ENCODE measurements at regions not wholly inside any gene's neighbourhood (a gene's known extent, or its start where the extent isn't known, plus 50 kb on each side); places are given as distances from the start of the nearest gene placed in this dataset.
"Not testable (repeated sequence)": the region's sequence is repeated elsewhere in the genome, so short reads cannot be mapped to it uniquely, and the experiment has no call there.

DNA sequence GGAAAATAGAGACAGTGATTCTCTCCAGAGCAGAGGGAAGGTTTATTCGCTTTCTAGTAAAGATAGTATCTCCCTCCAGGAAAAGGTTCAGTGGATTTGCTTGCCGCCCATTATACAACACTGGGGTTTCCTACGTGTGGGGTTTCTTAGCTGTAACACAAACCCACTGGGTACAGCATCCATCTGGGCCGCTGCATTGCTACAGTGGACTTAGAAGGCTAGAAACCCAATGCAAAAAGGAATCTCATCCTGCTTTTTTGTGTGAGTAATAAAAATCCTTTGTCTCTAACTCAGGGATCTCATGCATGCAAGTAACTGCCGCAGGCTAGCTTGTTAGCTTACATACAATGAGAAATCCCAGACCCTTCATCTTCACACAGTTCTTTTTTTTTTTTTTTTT lies 67.1 kb upstream of the BCL2L14 start:
- no peak overlapping the region for H3K27ac Mint-ChIP-seq
- H3K4me1 Mint-ChIP-seq, result peaks cover 34% of the 10 kb centered on the region
- no peak overlapping the region for H3K4me3 Mint-ChIP-seq
- H3K27me3 Mint-ChIP-seq, result no peaks in the 10 kb centered on the region
- no peaks in the 10 kb centered on the region for H3K9me3 Mint-ChIP-seq
- no peaks in the 10 kb centered on the region for H3K36me3 Mint-ChIP-seq
- no peak for ATAC-seq

DNA sequence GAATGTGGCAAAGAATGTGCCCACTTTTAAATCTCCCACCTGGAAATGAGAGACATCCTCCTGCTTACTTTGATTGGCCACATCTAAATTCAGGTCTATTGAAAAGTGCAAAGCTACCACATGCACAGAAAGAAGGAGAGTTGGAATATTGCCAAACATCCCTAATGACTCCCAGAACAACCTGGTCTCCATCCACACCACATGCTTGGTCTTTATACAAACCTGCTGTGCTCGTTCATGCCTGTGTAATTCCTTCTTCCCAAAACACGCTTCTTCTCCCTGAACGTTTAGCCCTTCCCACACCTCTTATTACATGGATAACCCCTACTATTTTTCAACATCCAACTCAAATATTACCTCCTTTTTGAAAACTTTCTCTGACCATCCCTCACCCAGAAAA lies 66.2 kb upstream of the BCL2L14 start:
- H3K4me1 Mint-ChIP-seq, result peaks cover 35% of the 10 kb centered on the region
- H3K36me3 Mint-ChIP-seq, result no peaks in the 10 kb centered on the region
- H3K4me3 Mint-ChIP-seq, result no peak overlapping the region
- H3K9me3 Mint-ChIP-seq, result no peaks in the 10 kb centered on the region
- no peak for ATAC-seq
- no peaks in the 10 kb centered on the region for H3K27me3 Mint-ChIP-seq
- H3K27ac Mint-ChIP-seq, result no peak overlapping the region

DNA sequence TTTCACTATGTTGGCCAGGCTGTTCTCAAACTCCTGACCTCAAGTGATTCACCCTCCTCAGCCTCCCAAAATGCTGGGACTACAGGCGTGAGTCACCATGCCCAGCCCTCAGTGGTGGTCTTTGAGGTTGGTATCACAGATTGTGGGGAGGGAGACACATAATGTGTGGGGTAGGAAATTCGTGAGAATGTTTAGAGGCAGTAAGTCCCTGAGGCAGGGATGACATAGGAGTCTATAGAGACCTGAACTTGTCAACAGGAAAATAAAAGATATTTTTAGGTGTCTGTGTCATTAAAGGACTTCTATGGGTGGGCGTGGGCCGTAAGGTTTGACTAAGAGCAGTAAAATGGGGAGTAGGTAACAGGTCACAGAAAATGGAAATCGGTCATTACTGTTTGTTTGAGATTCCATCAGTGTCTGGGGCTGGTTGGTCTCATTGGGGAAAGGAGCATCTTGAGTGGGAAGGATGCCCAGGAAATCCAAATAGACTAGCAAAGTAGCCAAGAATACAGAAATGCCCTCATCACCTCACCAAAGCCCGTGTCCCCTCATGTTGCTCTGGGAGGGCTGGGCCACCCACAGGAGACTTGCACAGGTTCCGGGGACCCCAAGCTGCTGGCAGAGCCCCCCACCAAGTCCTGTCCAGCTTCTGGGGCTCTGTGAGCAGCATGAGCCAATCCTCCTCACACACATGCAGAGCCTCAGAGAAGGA lies 63.6 kb upstream of the BCL2L14 start:
- Mint-ChIP-seq H3K36me3 (no peaks in the 10 kb centered on the region), H3K4me1 (peaks cover 62% of the 10 kb centered on the region), H3K27me3 (no peaks in the 10 kb centered on the region), H3K9me3 (no peaks in the 10 kb centered on the region), H3K4me3 (no peak overlapping the region), H3K27ac (peak overlapping the region; percentile 96)
- ATAC-seq, result peak; percentile 56

GRCh38 chr12:12007713-12008231 lies 63.0 kb upstream of the BCL2L14 start:
- Mint-ChIP-seq H3K4me3 (no peak overlapping the region), H3K36me3 (no peaks in the 10 kb centered on the region), H3K27ac (peak overlapping the region; percentile 96), H3K27me3 (no peaks in the 10 kb centered on the region), H3K9me3 (no peaks in the 10 kb centered on the region), H3K4me1 (peaks cover 68% of the 10 kb centered on the region)
- no peak for ATAC-seq

GRCh38 chr12:12008232-12008850 lies 62.4 kb upstream of the BCL2L14 start:
- Mint-ChIP-seq H3K4me3 (no peak overlapping the region), H3K27me3 (no peaks in the 10 kb centered on the region), H3K27ac (peak overlapping the region; percentile 96), H3K9me3 (no peaks in the 10 kb centered on the region), H3K36me3 (no peaks in the 10 kb centered on the region), H3K4me1 (peaks cover 68% of the 10 kb centered on the region)
- ATAC-seq, result no peak

- Mint-ChIP-seq H3K36me3 (no peaks in the 10 kb centered on the region), H3K4me1 (peaks cover 68% of the 10 kb centered on the region), H3K9me3 (no peaks in the 10 kb centered on the region), H3K4me3 (no peak overlapping the region), H3K27me3 (no peaks in the 10 kb centered on the region), H3K27ac (peak overlapping the region; percentile 96)
- peak; percentile 78 for ATAC-seq
These were observed 61.7 kb upstream of the BCL2L14 start for GRCh38 chr12:12008931-12009611.

DNA sequence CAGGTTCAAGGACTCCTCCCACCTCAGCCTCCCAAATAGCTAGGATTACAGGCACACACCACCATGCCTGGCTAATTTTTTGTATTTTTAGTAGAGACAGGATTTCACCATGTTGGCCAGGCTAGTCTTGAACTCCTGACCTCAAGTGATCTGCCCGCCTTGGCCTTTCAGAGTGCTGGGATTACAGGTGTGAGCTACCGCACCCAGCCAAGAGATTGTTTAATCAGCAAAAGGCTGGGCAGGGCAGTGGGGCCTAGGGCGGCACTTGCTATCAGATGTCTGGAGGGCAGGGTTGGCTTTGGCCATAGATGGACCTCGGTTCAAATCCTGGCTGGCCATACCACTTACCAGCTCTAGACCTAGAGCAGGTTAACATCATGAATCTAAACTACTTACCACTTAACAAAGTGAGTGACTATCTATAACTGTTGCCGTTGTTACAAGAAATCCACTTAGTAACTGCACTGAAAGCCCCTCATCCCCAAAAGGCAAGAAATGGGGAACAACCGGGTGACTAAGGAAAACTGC lies 60.9 kb upstream of the BCL2L14 start:
- H3K36me3 Mint-ChIP-seq, ATAC-seq: not testable (repeated sequence)

GRCh38 chr12:12010277-12011039 lies 60.3 kb upstream of the BCL2L14 start:
- peaks cover 68% of the 10 kb centered on the region for H3K4me1 Mint-ChIP-seq
- H3K36me3 Mint-ChIP-seq, result no peaks in the 10 kb centered on the region
- no peaks in the 10 kb centered on the region for H3K27me3 Mint-ChIP-seq
- H3K4me3 Mint-ChIP-seq, result peak overlapping the region; percentile 80
- H3K27ac Mint-ChIP-seq, result peak overlapping the region; percentile 96
- ATAC-seq, result peak; percentile 78
- no peaks in the 10 kb centered on the region for H3K9me3 Mint-ChIP-seq

More for the DNA sequence above, 60.9 kb upstream of the BCL2L14 start:
- H3K27me3 Mint-ChIP-seq, H3K4me3 Mint-ChIP-seq, H3K9me3 Mint-ChIP-seq: not testable (repeated sequence)
- Mint-ChIP-seq H3K27ac (peak overlapping the region; percentile 96), H3K4me1 (peaks cover 68% of the 10 kb centered on the region)

DNA sequence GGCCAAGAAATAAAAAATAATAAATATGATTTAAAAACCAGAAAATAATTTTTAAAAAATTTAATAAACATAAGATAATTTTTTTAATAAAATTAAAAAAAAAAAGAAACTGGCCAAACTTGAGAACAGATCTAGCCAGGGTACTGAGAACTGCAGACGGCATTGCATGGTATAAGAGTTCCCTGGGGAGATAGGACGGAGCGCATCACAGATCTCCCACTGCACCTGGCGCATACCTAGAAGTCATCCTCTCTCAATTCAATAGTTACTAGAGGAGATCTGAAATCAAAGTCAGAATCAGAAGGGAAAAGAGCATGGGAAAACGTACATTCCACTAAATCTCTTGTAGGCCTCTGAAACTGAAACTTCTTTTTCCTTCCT lies 58.9 kb upstream of the BCL2L14 start:
- H3K9me3 Mint-ChIP-seq, result no peaks in the 10 kb centered on the region
- ATAC-seq, result no peak
- peak overlapping the region; percentile 43 for H3K4me3 Mint-ChIP-seq
- no peaks in the 10 kb centered on the region for H3K27me3 Mint-ChIP-seq
- H3K4me1 Mint-ChIP-seq, result peaks cover 64% of the 10 kb centered on the region
- peak overlapping the region; percentile 96 for H3K27ac Mint-ChIP-seq
- no peaks in the 10 kb centered on the region for H3K36me3 Mint-ChIP-seq

GRCh38 chr12:12015073-12015685 lies 55.6 kb upstream of the BCL2L14 start:
- H3K27ac Mint-ChIP-seq, result peak overlapping the region; percentile 27
- H3K4me3 Mint-ChIP-seq, result no peak overlapping the region
- no peaks in the 10 kb centered on the region for H3K27me3 Mint-ChIP-seq
- H3K36me3 Mint-ChIP-seq, result no peaks in the 10 kb centered on the region
- H3K4me1 Mint-ChIP-seq, result peaks cover 35% of the 10 kb centered on the region
- no peaks in the 10 kb centered on the region for H3K9me3 Mint-ChIP-seq
- no peak for ATAC-seq

DNA sequence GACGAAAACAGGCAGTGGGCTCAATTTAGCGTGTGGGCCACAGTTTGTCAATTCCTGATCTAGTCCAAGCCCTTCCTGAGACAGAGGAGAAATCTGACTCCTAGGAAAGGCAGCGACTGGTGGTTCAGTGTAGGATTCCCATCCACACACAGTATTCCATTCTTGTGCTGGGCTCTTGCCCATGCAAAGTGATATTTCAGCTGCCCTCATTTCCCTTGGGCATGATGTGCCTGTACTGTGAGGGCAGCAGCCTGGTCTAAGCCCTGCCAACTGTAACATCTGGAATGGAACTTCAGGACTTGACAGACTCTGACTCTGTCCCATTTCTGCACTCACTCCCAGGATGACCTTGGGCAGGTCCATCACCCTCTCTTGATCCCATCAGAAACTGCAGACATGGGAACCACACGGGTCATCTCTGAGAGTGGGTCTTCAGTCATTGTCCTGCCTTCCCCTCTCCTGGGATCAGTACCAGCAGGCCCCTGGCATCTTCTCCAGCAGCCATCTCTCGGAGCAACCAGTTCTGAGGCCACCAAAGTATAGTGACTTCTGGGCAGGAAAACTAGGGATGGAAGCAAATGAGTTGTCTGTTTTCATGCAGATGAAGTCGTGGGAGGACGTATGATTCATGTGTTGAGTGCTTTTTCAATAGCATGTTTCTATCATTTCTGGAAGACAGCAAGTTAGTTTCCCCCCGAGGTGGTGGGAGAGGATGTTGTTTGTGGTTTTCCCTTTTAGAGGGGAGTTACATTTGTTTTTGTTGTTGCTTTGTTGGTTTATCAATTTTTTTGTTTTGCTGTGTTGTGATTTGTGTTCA lies 54.2 kb upstream of the BCL2L14 start:
- Mint-ChIP-seq H3K4me1 (peaks cover 26% of the 10 kb centered on the region), H3K27me3 (no peaks in the 10 kb centered on the region), H3K36me3 (no peaks in the 10 kb centered on the region), H3K9me3 (no peaks in the 10 kb centered on the region), H3K27ac (peak overlapping the region; percentile 18), H3K4me3 (no peak overlapping the region)
- ATAC-seq, result no peak

DNA sequence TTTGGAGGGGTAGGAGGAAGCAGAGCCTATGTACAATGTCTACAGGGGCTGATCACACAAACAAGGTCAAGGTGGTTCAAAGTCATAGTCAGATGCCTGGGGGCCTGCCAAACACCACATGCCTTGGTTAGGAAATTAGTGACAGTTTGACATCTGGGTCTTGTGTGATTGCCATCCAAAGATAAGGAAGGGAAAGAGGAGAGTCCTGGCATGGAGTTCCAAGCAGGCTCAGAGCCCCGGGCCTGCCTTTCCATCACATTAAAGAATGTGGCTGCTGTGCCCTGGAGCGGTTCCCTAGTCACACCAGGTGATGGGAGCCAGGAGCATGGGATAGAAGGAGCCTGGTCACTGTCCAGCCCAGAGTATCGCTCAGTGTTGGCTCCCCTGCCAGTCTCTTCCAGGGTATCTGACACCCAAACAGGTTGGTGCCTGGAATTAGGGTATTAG lies 53.6 kb upstream of the BCL2L14 start:
- H3K36me3 Mint-ChIP-seq, result no peaks in the 10 kb centered on the region
- H3K9me3 Mint-ChIP-seq, result no peaks in the 10 kb centered on the region
- peak overlapping the region; percentile 18 for H3K27ac Mint-ChIP-seq
- H3K27me3 Mint-ChIP-seq, result no peaks in the 10 kb centered on the region
- H3K4me1 Mint-ChIP-seq, result peaks cover 26% of the 10 kb centered on the region
- H3K4me3 Mint-ChIP-seq, result no peak overlapping the region
- ATAC-seq, result no peak

DNA sequence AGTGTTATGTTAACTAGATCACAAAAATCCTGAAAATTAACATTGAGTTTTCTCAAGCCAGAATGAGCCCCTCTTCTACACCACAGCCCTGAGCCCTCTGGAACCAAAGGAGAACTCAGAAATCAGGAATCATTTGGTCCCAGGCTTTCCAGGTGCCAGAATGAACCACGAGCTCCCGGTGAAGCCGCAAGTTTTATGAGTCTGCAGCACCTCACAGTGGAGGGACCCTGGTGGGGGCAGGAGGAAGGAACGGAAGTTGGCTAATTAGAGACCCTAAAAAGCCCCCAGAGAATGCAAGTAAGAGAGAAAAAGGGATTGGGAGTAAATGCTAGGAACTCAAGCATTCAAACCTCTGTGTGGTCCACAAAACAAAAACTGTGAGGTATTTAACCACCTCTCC lies 52.9 kb upstream of the BCL2L14 start:
- no peak for ATAC-seq
- no peaks in the 10 kb centered on the region for H3K36me3 Mint-ChIP-seq
- H3K27ac Mint-ChIP-seq, result peak overlapping the region; percentile 26
- no peak overlapping the region for H3K4me3 Mint-ChIP-seq
- H3K9me3 Mint-ChIP-seq, result no peaks in the 10 kb centered on the region
- no peaks in the 10 kb centered on the region for H3K27me3 Mint-ChIP-seq
- H3K4me1 Mint-ChIP-seq, result peaks cover 27% of the 10 kb centered on the region

- H3K9me3 Mint-ChIP-seq, result no peaks in the 10 kb centered on the region
- H3K27me3 Mint-ChIP-seq, result no peaks in the 10 kb centered on the region
- no peak overlapping the region for H3K4me3 Mint-ChIP-seq
- peaks cover 32% of the 10 kb centered on the region for H3K4me1 Mint-ChIP-seq
- no peaks in the 10 kb centered on the region for H3K36me3 Mint-ChIP-seq
- H3K27ac Mint-ChIP-seq, result peak overlapping the region; percentile 36
- no peak for ATAC-seq
These were observed 52.3 kb upstream of the BCL2L14 start for GRCh38 chr12:12018454-12018853.

Data from stimulated activated memory B cell treated with anti-CD40 and anti-IgM and Interleukin-4, amounts not matched to agents 10 μg/mL and 1 μg/mL and 100 μg/mL, for 72 hours (primary cell).